Ascending aorta (tissue), 2 donors: ENCODE measurements at regions not wholly inside any gene's neighbourhood (a gene's known extent, or its start where the extent isn't known, plus 50 kb on each side); places are given as distances from the start of the nearest gene placed in this dataset.
A peak's percentile ranks its signal among the peaks of the same experiment; 100 is the strongest.

Experiments used
- DNase-seq, 2 donors: peaks; one replicate each; pipeline ENCODE4 v3.0.0-alpha.2; 2019; ENCODE audit warnings: low spot score in 2 of 2
- H3K27ac ChIP-seq, 2 donors: fragments of 200-600 bp; sonication (generic); one replicate each; pipeline ENCODE4 v1.5.1; 2016 to 2017; ENCODE audit warnings: mild to moderate bottlenecking in 1 of 2
- H3K27me3 ChIP-seq: fragments of 200-600 bp; sonication (generic); one replicate; pipeline ENCODE4 v1.5.1; 2017
- H3K36me3 ChIP-seq, 2 donors: fragments of 200-600 bp; sonication (generic); one replicate each; pipeline ENCODE4 v1.5.1; 2016
- H3K4me1 ChIP-seq, 2 donors: fragments of 200-600 bp; sonication (generic); one replicate each; pipeline ENCODE4 v1.5.1; 2016 to 2017; ENCODE audit warnings: mild to moderate bottlenecking in 1 of 2
- H3K4me3 ChIP-seq, 2 donors: fragments of 200-600 bp; sonication (generic); one replicate each; pipeline ENCODE4 v1.5.1; 2016 to 2017; ENCODE audit warnings: mild to moderate bottlenecking in 1 of 2
- H3K9me3 ChIP-seq, 2 donors: fragments of 200-600 bp; sonication (generic); one replicate each; pipeline ENCODE4 v1.5.1; 2016
- CTCF ChIP-seq, 3 experiments: fragments of 200-600 bp in 2 of 3; fragments of 450-650 bp in 1 of 3; sonication (generic) in 2 of 3; IDR thresholded peaks; one replicate each; pipeline ENCODE4 v1.5.1; 2016 to 2019; ENCODE audit warnings: antibody characterized with exemption in 3 of 3, mild to moderate bottlenecking in 1 of 3, moderate library complexity in 1 of 3
- intact Hi-C: fragments of 100-400 bp; cut with DNase I; formaldehyde crosslinking; loops from one replicate; pipeline ENCODE4 v1.15.1; 2023

GRCh38 chr7:17234030-17234397, 64.4 kb upstream of the AHR start:
- intact Hi-C loops, result loop anchor here (2.0 kb wide), 1 partner anchor 41 kb away; no protein-coding TSS in a partner anchor
- TF ChIP-seq CTCF (IDR thresholded peaks at IDR 0.05), result no peak
- DNase-seq, result no peak
- Histone ChIP-seq H3K4me3 (no peak overlapping the region), H3K27me3 (no peaks in the 10 kb centered on the region), H3K36me3 (no peaks in the 10 kb centered on the region), H3K27ac (peak overlapping the region; percentile 51 to 55), H3K4me1 (peaks cover 0 to 16% of the 10 kb centered on the region in 2 donors), H3K9me3 (no peaks in the 10 kb centered on the region)

- no peaks in the 10 kb centered on the region for H3K27me3 ChIP-seq
- peaks cover 0 to 18% of the 10 kb centered on the region in 2 donors for H3K4me1 ChIP-seq
- peak in 1 of 2 donors; percentile 71 for DNase-seq
- no peak for TF ChIP-seq CTCF (IDR thresholded peaks at IDR 0.05)
- H3K27ac ChIP-seq, result peak overlapping the region; percentile 51 to 55
- intact Hi-C loops, result loop anchor here (2.0 kb wide), 1 partner anchor 40 kb away; no protein-coding TSS in a partner anchor
- H3K9me3 ChIP-seq, result no peaks in the 10 kb centered on the region
- no peak overlapping the region for H3K4me3 ChIP-seq
- H3K36me3 ChIP-seq, result no peaks in the 10 kb centered on the region
Observed at GRCh38 chr7:17234398-17235031, 63.9 kb upstream of the AHR start.

GRCh38 chr7:17236171-17236570, 62.3 kb upstream of the AHR start:
- peaks cover 0 to 8% of the 10 kb centered on the region in 2 donors for H3K4me1 ChIP-seq
- no peaks in the 10 kb centered on the region for H3K9me3 ChIP-seq
- no peak overlapping the region for H3K27ac ChIP-seq
- intact Hi-C loops, result no loop called here
- no peak overlapping the region for H3K4me3 ChIP-seq
- no peaks in the 10 kb centered on the region for H3K36me3 ChIP-seq
- no peak for TF ChIP-seq CTCF (IDR thresholded peaks at IDR 0.05)
- no peaks in the 10 kb centered on the region for H3K27me3 ChIP-seq
- no peak for DNase-seq

GRCh38 chr7:17236603-17237002, 61.8 kb upstream of the AHR start:
- intact Hi-C loops, result no loop called here
- H3K4me1 ChIP-seq, result peaks cover 0 to 4% of the 10 kb centered on the region in 2 donors
- no peak for DNase-seq
- no peaks in the 10 kb centered on the region for H3K36me3 ChIP-seq
- H3K27me3 ChIP-seq, result no peaks in the 10 kb centered on the region
- no peak overlapping the region for H3K4me3 ChIP-seq
- H3K9me3 ChIP-seq, result no peaks in the 10 kb centered on the region
- H3K27ac ChIP-seq, result no peak overlapping the region
- TF ChIP-seq CTCF (IDR thresholded peaks at IDR 0.05), result no peak

- TF ChIP-seq CTCF (IDR thresholded peaks at IDR 0.05), result no peak
- Histone ChIP-seq H3K27me3 (no peaks in the 10 kb centered on the region), H3K27ac (peak overlapping the region in 1 of 2 donors; percentile 62), H3K36me3 (no peaks in the 10 kb centered on the region), H3K4me1 (peaks cover 0 to 3% of the 10 kb centered on the region in 2 donors), H3K4me3 (no peak overlapping the region), H3K9me3 (no peaks in the 10 kb centered on the region)
- no peak for DNase-seq
- intact Hi-C loops, result no loop called here
Observed at GRCh38 chr7:17239046-17239445, 59.4 kb upstream of the AHR start.
